MCF 10A (cell line): ENCODE measurements at regions not wholly inside any gene's neighbourhood (a gene's known extent, or its start where the extent isn't known, plus 50 kb on each side); places are given as distances from the start of the nearest gene placed in this dataset.

Experiments
- BruUV-seq: library from RNA; stranded (reverse); fragments of 400-500 nt; replicated peaks from 2 replicates; lab custom pipeline; 2021; lab: Mats Ljungman, UMichigan
- CTCF ChIA-PET: fragments of 300-600 bp; sonication (Branson Sonifier 250); formaldehyde crosslinking; extraction: SDS; loops from one replicate; lab custom pipeline; 2021; ENCODE audit warnings: antibody characterized with exemption, inconsistent platforms; lab: Yijun Ruan, JAX
- POLR2A ChIA-PET: fragments of 300-600, 350-650 bp; sonication (Branson Sonifier 250); formaldehyde crosslinking; extraction: SDS; loops from one replicate; lab custom pipeline; 2020; ENCODE audit warnings: antibody characterized with exemption, inconsistent platforms; lab: Yijun Ruan, JAX
- DNase-seq: peaks from one replicate; pipeline ENCODE4 v3.0.0-alpha.2; 2018; ENCODE audit not compliant: unreplicated experiment
- H3K27ac Mint-ChIP-seq: one replicate; pipeline ENCODE4 v1.8.0; 2022; ENCODE audit warnings: mild to moderate bottlenecking, low read depth, mixed read lengths; ENCODE audit not compliant: unreplicated experiment
- H3K27me3 Mint-ChIP-seq: one replicate; pipeline ENCODE4 v1.8.0; 2022; ENCODE audit warnings: mixed read lengths; ENCODE audit not compliant: insufficient read depth, unreplicated experiment
- H3K36me3 Mint-ChIP-seq: one replicate; pipeline ENCODE4 v1.8.0; 2022; ENCODE audit warnings: mild to moderate bottlenecking, moderate library complexity, mixed read lengths; ENCODE audit not compliant: insufficient read depth, unreplicated experiment
- H3K4me1 Mint-ChIP-seq: one replicate; pipeline ENCODE4 v1.8.0; 2022; ENCODE audit warnings: mixed read lengths; ENCODE audit not compliant: insufficient read depth, unreplicated experiment
- H3K4me3 Mint-ChIP-seq: one replicate; pipeline ENCODE4 v1.8.0; 2022; ENCODE audit warnings: mild to moderate bottlenecking, moderate library complexity, mixed read lengths; ENCODE audit not compliant: unreplicated experiment
- H3K9me3 Mint-ChIP-seq: one replicate; pipeline ENCODE4 v1.8.0; 2022; ENCODE audit warnings: mixed read lengths; ENCODE audit not compliant: unreplicated experiment
- CTCF ChIP-seq: fragments of 200-600 bp; IDR thresholded peaks from one replicate; pipeline ENCODE4 v1.8.0; 2022; ENCODE audit warnings: antibody characterized with exemption, mild to moderate bottlenecking; ENCODE audit not compliant: unreplicated experiment
- intact Hi-C: fragments of 100-400 bp; cut with micrococcal nuclease; formaldehyde crosslinking; loops from 2 replicates; pipeline ENCODE4 v1.14.1; 2022

GRCh38 chr6:113763311-113763766 is 93.8 kb upstream of the MARCKS start:
- H3K4me3 Mint-ChIP-seq: no peak overlapping the region
- peak overlapping the region; percentile 81 for H3K27ac Mint-ChIP-seq
- no peaks in the 10 kb centered on the region for H3K27me3 Mint-ChIP-seq
- CTCF ChIA-PET: interaction anchor here (1.0 kb wide), 1 partner anchor 349 kb away, joined by 4 read pairs; no protein-coding TSS in a partner anchor
- no peak for TF ChIP-seq CTCF
- no TSS peak for BruUV-seq
- peaks cover 14% of the 10 kb centered on the region for H3K4me1 Mint-ChIP-seq
- no peak for DNase-seq
- no peaks in the 10 kb centered on the region for H3K9me3 Mint-ChIP-seq
- H3K36me3 Mint-ChIP-seq: no peaks in the 10 kb centered on the region
- intact Hi-C loops: loop anchor here (10.0 kb wide), 2 partner anchors 69 to 71 kb away; no protein-coding TSS in a partner anchor
- POLR2A ChIA-PET: interaction anchor here (0.6 kb wide), 1 partner anchor 95 kb away, joined by 3 read pairs; no protein-coding TSS in a partner anchor

- ChIA-PET POLR2A (no interaction called here), CTCF (no interaction called here)
- Mint-ChIP-seq H3K4me3 (no peak overlapping the region), H3K9me3 (no peaks in the 10 kb centered on the region), H3K27ac (peak overlapping the region; percentile 81), H3K4me1 (peaks cover 14% of the 10 kb centered on the region), H3K27me3 (no peaks in the 10 kb centered on the region), H3K36me3 (no peaks in the 10 kb centered on the region)
- intact Hi-C loops: loop anchor here (10.0 kb wide), 2 partner anchors 69 to 71 kb away; no protein-coding TSS in a partner anchor
- BruUV-seq: no TSS peak
- TF ChIP-seq CTCF: no peak
- peak; percentile 92 for DNase-seq
Measured at GRCh38 chr6:113763876-113764275, 93.3 kb upstream of the MARCKS start.

- ChIA-PET POLR2A (interaction anchor here (1.0 kb wide), 2 partner anchors 34 to 333 kb away, joined by 3 to 4 read pairs; no protein-coding TSS in a partner anchor), CTCF (no interaction called here)
- no peak for DNase-seq
- Mint-ChIP-seq H3K36me3 (no peaks in the 10 kb centered on the region), H3K27ac (no peak overlapping the region), H3K4me3 (no peak overlapping the region), H3K27me3 (no peaks in the 10 kb centered on the region), H3K4me1 (peaks cover 14% of the 10 kb centered on the region), H3K9me3 (no peaks in the 10 kb centered on the region)
- intact Hi-C loops: loop anchor here (10.0 kb wide), 2 partner anchors 69 to 71 kb away; no protein-coding TSS in a partner anchor
- no peak for TF ChIP-seq CTCF
- no TSS peak for BruUV-seq
Measured at GRCh38 chr6:113765909-113766308, 91.2 kb upstream of the MARCKS start.

- peaks cover 12% of the 10 kb centered on the region for H3K4me1 Mint-ChIP-seq
- H3K27ac Mint-ChIP-seq: no peak overlapping the region
- H3K9me3 Mint-ChIP-seq: no peaks in the 10 kb centered on the region
- DNase-seq: no peak
- intact Hi-C loops: loop anchor here (10.0 kb wide), 2 partner anchors 67 to 73 kb away; no protein-coding TSS in a partner anchor
- ChIA-PET CTCF (interaction anchor here (0.5 kb wide), 1 partner anchor 10 kb away, joined by 3 read pairs; no protein-coding TSS in a partner anchor), POLR2A (interaction anchor here (0.7 kb wide), 1 partner anchor 35 kb away, joined by 3 read pairs; no protein-coding TSS in a partner anchor)
- no peaks in the 10 kb centered on the region for H3K36me3 Mint-ChIP-seq
- no TSS peak for BruUV-seq
- no peak for TF ChIP-seq CTCF
- H3K4me3 Mint-ChIP-seq: no peak overlapping the region
- no peaks in the 10 kb centered on the region for H3K27me3 Mint-ChIP-seq
Measured at GRCh38 chr6:113767985-113768384, 89.2 kb upstream of the MARCKS start.
